Esophagus muscularis mucosa (tissue), 4 donors: ENCODE measurements at regions not wholly inside any gene's neighbourhood (a gene's known extent, or its start where the extent isn't known, plus 50 kb on each side); places are given as distances from the start of the nearest gene placed in this dataset.
"Not testable (repeated sequence)": the region's sequence is repeated elsewhere in the genome, so short reads cannot be mapped to it uniquely, and the experiment has no call there.

Experiments used
- CTCF ChIP-seq, 3 experiments: fragments of 200-600 bp in 2 of 3; fragments of 450-650 bp in 1 of 3; sonication (generic) in 2 of 3; IDR thresholded peaks; one replicate each; pipeline ENCODE4 v1.5.1; 2017 to 2019; ENCODE audit warnings: antibody characterized with exemption in 3 of 3, mild to moderate bottlenecking in 2 of 3, moderate library complexity in 1 of 3
- EP300 ChIP-seq: sonication (generic); formaldehyde crosslinking; IDR thresholded peaks from one replicate; pipeline ENCODE4 v1.6.1; 2017; ENCODE audit warnings: antibody characterized with exemption
- POLR2A ChIP-seq: fragments of 450-650 bp; IDR thresholded peaks from one replicate; pipeline ENCODE4 v1.6.1; 2017; ENCODE audit warnings: antibody characterized with exemption, moderate library complexity, mild to moderate bottlenecking, low read depth
- POLR2AphosphoS5 ChIP-seq, 2 donors: sonication (generic); formaldehyde crosslinking; IDR thresholded peaks; one replicate each; pipeline ENCODE4 v1.6.1; 2017; ENCODE audit warnings: antibody characterized with exemption in 2 of 2

GRCh38 chr3:125791021-125791420 is 178.0 kb upstream of the ROPN1B start:
- TF ChIP-seq CTCF (IDR thresholded peaks at IDR 0.05); POLR2A; POLR2AphosphoS5 (IDR thresholded peaks at IDR 0.05); EP300: not testable (repeated sequence)
